OCI-LY1 (cell line): ENCODE measurements at regions not wholly inside any gene's neighbourhood (a gene's known extent, or its start where the extent isn't known, plus 50 kb on each side); places are given as distances from the start of the nearest gene placed in this dataset.

ENCODE experiments used
- H2AFZ ChIP-seq: fragments of 200-600 bp; sonication (generic), shearing (Covaris generic); 2 replicates; pipeline ENCODE4 v1.6.0; 2014; ENCODE audit warnings: antibody characterized with exemption, mild to moderate bottlenecking, low read length
- H3F3A ChIP-seq: fragments of 200-600 bp; sonication (generic), shearing (Covaris generic); 2 replicates; pipeline ENCODE4 v1.6.0; 2014; ENCODE audit warnings: mild to moderate bottlenecking, antibody characterized with exemption, low read length, moderate library complexity; ENCODE audit not compliant: insufficient read depth
- H3K27ac ChIP-seq: fragments of 200-600 bp; sonication (generic); 2 replicates; pipeline ENCODE4 v1.5.1; 2014; ENCODE audit warnings: low read length, mixed run types, mild to moderate bottlenecking, low read depth; ENCODE audit not compliant: poor library complexity, severe bottlenecking
- H3K27me3 ChIP-seq: fragments of 200-600 bp; sonication (generic); 2 replicates; pipeline ENCODE4 v1.6.0; 2014; ENCODE audit warnings: antibody characterized with exemption, mild to moderate bottlenecking, low read length, moderate library complexity; ENCODE audit not compliant: insufficient read depth
- H3K36me3 ChIP-seq: fragments of 200-600 bp; sonication (generic); 2 replicates; pipeline ENCODE4 v1.6.1; 2014; ENCODE audit warnings: mild to moderate bottlenecking, antibody characterized with exemption, low read length, moderate library complexity, mixed read lengths; ENCODE audit not compliant: insufficient read depth
- H3K4me1 ChIP-seq: fragments of 200-600 bp; sonication (generic); 2 replicates; pipeline ENCODE4 v1.5.1; 2014; ENCODE audit warnings: mild to moderate bottlenecking, low read length, moderate library complexity; ENCODE audit not compliant: insufficient read depth, severe bottlenecking
- H3K4me2 ChIP-seq: fragments of 200-600 bp; sonication (generic), shearing (Covaris generic); 2 replicates; pipeline ENCODE4 v1.6.1; 2014; ENCODE audit warnings: low read length
- H3K4me3 ChIP-seq: fragments of 200-600 bp; sonication (generic); 2 replicates; pipeline ENCODE4 v1.5.1; 2014; ENCODE audit warnings: low read length, low read depth, mild to moderate bottlenecking, mixed read lengths; ENCODE audit not compliant: poor library complexity, severe bottlenecking
- H3K79me2 ChIP-seq: fragments of 200-600 bp; shearing (Covaris generic); 2 replicates; pipeline ENCODE4 v1.6.1; 2016; ENCODE audit warnings: mixed run types, low read length, mixed read lengths; ENCODE audit not compliant: insufficient read depth
- H3K9ac ChIP-seq: fragments of 200-600 bp; sonication (generic), shearing (Covaris generic); 2 replicates; pipeline ENCODE4 v1.6.1; 2014; ENCODE audit warnings: mild to moderate bottlenecking, low read length, mixed read lengths
- H3K9me2 ChIP-seq: fragments of 200-600 bp; sonication (generic), shearing (Covaris generic); 2 replicates; pipeline ENCODE4 v1.6.1; 2014; ENCODE audit warnings: low read depth, mild to moderate bottlenecking, low read length, mixed read lengths
- H3K9me3 ChIP-seq: fragments of 200-600 bp; shearing (Covaris generic); 2 replicates; pipeline ENCODE4 v1.6.1; 2014; ENCODE audit warnings: low read length, mixed read lengths
- H4K20me1 ChIP-seq: fragments of 200-600 bp; sonication (generic), shearing (Covaris generic); 2 replicates; pipeline ENCODE4 v1.6.0; 2016; ENCODE audit warnings: mild to moderate bottlenecking, low read length; ENCODE audit not compliant: insufficient read depth
- CTCF ChIP-seq: fragments of 200-600 bp; sonication (generic), shearing (Covaris generic); IDR thresholded peaks from 2 replicates; pipeline ENCODE4 v1.5.1; 2017; ENCODE audit warnings: mild to moderate bottlenecking, antibody characterized with exemption, low read length, moderate library complexity, mixed read lengths
- EZH2 ChIP-seq: fragments of 200-600 bp; sonication (generic), shearing (Covaris generic); IDR thresholded peaks from 2 replicates; pipeline ENCODE4 v1.8.0; 2017; ENCODE audit warnings: borderline replicate concordance, mixed run types, mild to moderate bottlenecking, antibody characterized with exemption, low read length, moderate library complexity, mixed read lengths

GRCh38 chr1:192065087-192065486 lies 93.2 kb upstream of the RGS18 start:
- H3K4me1 ChIP-seq = no peaks in the 10 kb centered on the region
- H3K79me2 ChIP-seq = no peaks in the 10 kb centered on the region
- H3K9ac ChIP-seq = no peak overlapping the region
- H3K4me2 ChIP-seq = no peak overlapping the region
- no peaks in the 10 kb centered on the region for H3K27me3 ChIP-seq
- H4K20me1 ChIP-seq = no peaks in the 10 kb centered on the region
- TF ChIP-seq CTCF (no peak), EZH2 (no peak)
- no peaks in the 10 kb centered on the region for H3K9me2 ChIP-seq
- no peaks in the 10 kb centered on the region for H3K9me3 ChIP-seq
- no peak overlapping the region for H3K4me3 ChIP-seq
- H2AFZ ChIP-seq = no peak overlapping the region
- H3K27ac ChIP-seq = no peak overlapping the region
- H3F3A ChIP-seq = no peaks in the 10 kb centered on the region
- no peaks in the 10 kb centered on the region for H3K36me3 ChIP-seq

GRCh38 chr1:192066202-192066601 lies 92.1 kb upstream of the RGS18 start:
- TF ChIP-seq CTCF = no peak
- no peak for TF ChIP-seq EZH2
- Histone ChIP-seq H3F3A (no peaks in the 10 kb centered on the region), H3K4me2 (no peak overlapping the region), H3K4me3 (no peak overlapping the region), H3K36me3 (no peaks in the 10 kb centered on the region), H2AFZ (no peak overlapping the region), H4K20me1 (no peaks in the 10 kb centered on the region), H3K9me2 (no peaks in the 10 kb centered on the region), H3K9ac (no peak overlapping the region), H3K27ac (no peak overlapping the region), H3K79me2 (no peaks in the 10 kb centered on the region), H3K9me3 (no peaks in the 10 kb centered on the region), H3K4me1 (no peaks in the 10 kb centered on the region), H3K27me3 (no peaks in the 10 kb centered on the region)

- Histone ChIP-seq H3K9me3 (no peaks in the 10 kb centered on the region), H4K20me1 (no peaks in the 10 kb centered on the region), H3K79me2 (no peaks in the 10 kb centered on the region), H3K4me2 (no peak overlapping the region), H3F3A (no peaks in the 10 kb centered on the region), H3K9me2 (no peaks in the 10 kb centered on the region), H3K4me1 (no peaks in the 10 kb centered on the region), H3K4me3 (no peak overlapping the region), H2AFZ (no peak overlapping the region), H3K27me3 (no peaks in the 10 kb centered on the region), H3K27ac (no peak overlapping the region), H3K36me3 (no peaks in the 10 kb centered on the region), H3K9ac (no peak overlapping the region)
- TF ChIP-seq EZH2 (no peak), CTCF (no peak)
Observed at GRCh38 chr1:192067360-192067759, 90.9 kb upstream of the RGS18 start.
